ENCODE measurements at regions not wholly inside any gene's neighbourhood (a gene's known extent, or its start where the extent isn't known, plus 50 kb on each side); places are given as distances from the start of the nearest gene placed in this dataset.

- Histone ChIP-seq H3K36me3 (no peaks in the 10 kb centered on the region), H3K27me3 (no peaks in the 10 kb centered on the region), H3K4me3 (no peak overlapping the region), H3K4me1 (ENCODE audit: insufficient read depth) (peaks cover 7% of the 10 kb centered on the region), H3K27ac (no peak overlapping the region), H3K9me3 (no peaks in the 10 kb centered on the region)
- TF ChIP-seq EP300 (IDR thresholded peaks at IDR 0.05) (no peak), POLR2A (IDR thresholded peaks at IDR 0.05) (no peak), CTCF (IDR thresholded peaks at IDR 0.05) (no peak)
- no peak for DNase-seq
- intact Hi-C loops (cut with DNase I) = no loop called here
- 90 to 97% (median 93%) methylated on average over 2 of the region's 2 CpGs for WGBS, 3 donors
Observed at GRCh38 chr6:154885214-154885613, 109.9 kb upstream of the TIAM2 start.

GRCh38 chr6:154886016-154886415 is 109.1 kb upstream of the TIAM2 start:
- 97 to 100% (median 97%) methylated on average over 4 of the region's 4 CpGs for WGBS, 3 donors
- TF ChIP-seq CTCF (IDR thresholded peaks at IDR 0.05) (no peak), EP300 (IDR thresholded peaks at IDR 0.05) (no peak), POLR2A (IDR thresholded peaks at IDR 0.05) (no peak)
- Histone ChIP-seq H3K9me3 (no peaks in the 10 kb centered on the region), H3K4me1 (ENCODE audit: insufficient read depth) (peaks cover 5% of the 10 kb centered on the region), H3K27me3 (no peaks in the 10 kb centered on the region), H3K27ac (no peak overlapping the region), H3K4me3 (no peak overlapping the region), H3K36me3 (no peaks in the 10 kb centered on the region)
- intact Hi-C loops (cut with DNase I) = no loop called here
- no peak for DNase-seq

GRCh38 chr6:154886471-154886870 is 108.6 kb upstream of the TIAM2 start:
- H3K36me3 ChIP-seq = no peaks in the 10 kb centered on the region
- no peak for DNase-seq
- H3K27ac ChIP-seq = no peak overlapping the region
- TF ChIP-seq CTCF (IDR thresholded peaks at IDR 0.05) (no peak), EP300 (IDR thresholded peaks at IDR 0.05) (no peak), POLR2A (IDR thresholded peaks at IDR 0.05) (no peak)
- no peaks in the 10 kb centered on the region for H3K9me3 ChIP-seq
- no peaks in the 10 kb centered on the region for H3K27me3 ChIP-seq
- H3K4me3 ChIP-seq = no peak overlapping the region
- intact Hi-C loops (cut with DNase I) = no loop called here
- peaks cover 5% of the 10 kb centered on the region for H3K4me1 ChIP-seq (ENCODE audit: insufficient read depth)

- no peak overlapping the region for H3K27ac ChIP-seq
- WGBS, 3 donors = 92 to 93% (median 92%) methylated on average over 5 of the region's 5 CpGs
- no peak for TF ChIP-seq EP300 (IDR thresholded peaks at IDR 0.05)
- TF ChIP-seq POLR2A (IDR thresholded peaks at IDR 0.05) = no peak
- no peak for TF ChIP-seq CTCF (IDR thresholded peaks at IDR 0.05)
Observed at GRCh38 chr6:154887051-154887450, 108.1 kb upstream of the TIAM2 start.

More at GRCh38 chr6:154887051-154887450, 108.1 kb upstream of the TIAM2 start:
- intact Hi-C loops (cut with DNase I) = no loop called here
- no peaks in the 10 kb centered on the region for H3K27me3 ChIP-seq
- H3K9me3 ChIP-seq = no peaks in the 10 kb centered on the region
- peaks cover 5% of the 10 kb centered on the region for H3K4me1 ChIP-seq (ENCODE audit: insufficient read depth)
- H3K36me3 ChIP-seq = no peaks in the 10 kb centered on the region
- H3K4me3 ChIP-seq = no peak overlapping the region
- DNase-seq = no peak

Measured in ovary (tissue), 7 donors.